Endodermal cell (in vitro differentiated cells): ENCODE measurements at regions not wholly inside any gene's neighbourhood (a gene's known extent, or its start where the extent isn't known, plus 50 kb on each side); places are given as distances from the start of the nearest gene placed in this dataset.
"Not testable (repeated sequence)": the region's sequence is repeated elsewhere in the genome, so short reads cannot be mapped to it uniquely, and the experiment has no call there.

Experiments
- DNase-seq: peaks from one replicate; pipeline ENCODE4 v3.0.0-alpha.2; 2017
- H3K27ac ChIP-seq: 2 replicates; pipeline ENCODE4 v1.5.1; 2013; ENCODE audit warnings: mild to moderate bottlenecking, low read depth, low read length, moderate library complexity
- H3K27me3 ChIP-seq: 2 replicates; pipeline ENCODE4 v1.6.1; 2013; ENCODE audit warnings: mild to moderate bottlenecking, low read length, moderate library complexity; ENCODE audit not compliant: insufficient read depth, control insufficient read depth, poor library complexity, severe bottlenecking
- H3K36me3 ChIP-seq: 2 replicates; pipeline ENCODE4 v1.7.0; 2013; ENCODE audit warnings: mild to moderate bottlenecking, low read length, moderate library complexity; ENCODE audit not compliant: control insufficient read depth, insufficient read depth
- H3K4me1 ChIP-seq: one replicate; pipeline ENCODE4 v1.7.0; 2013; ENCODE audit warnings: low read length; ENCODE audit not compliant: control insufficient read depth, insufficient read depth
- H3K4me3 ChIP-seq: 2 replicates; pipeline ENCODE4 v1.5.1; 2013; ENCODE audit warnings: mild to moderate bottlenecking, low read length, moderate library complexity
- H3K9ac ChIP-seq: 2 replicates; pipeline ENCODE4 v1.6.1; 2013; ENCODE audit warnings: mild to moderate bottlenecking, low read length, moderate library complexity; ENCODE audit not compliant: poor library complexity, severe bottlenecking; ENCODE audit errors: extremely low read depth
- H3K9me3 ChIP-seq: 2 replicates; pipeline ENCODE4 v1.6.1; 2013; ENCODE audit warnings: mild to moderate bottlenecking, low read length, moderate library complexity; ENCODE audit not compliant: control insufficient read depth
- H3K27ac Mint-ChIP-seq: 2 replicates; pipeline ENCODE4 v1.8.0; 2020; ENCODE audit warnings: mixed read lengths
- H3K27me3 Mint-ChIP-seq: 2 replicates; pipeline ENCODE4 v1.8.0; 2021; ENCODE audit warnings: mild to moderate bottlenecking, mixed read lengths; ENCODE audit not compliant: insufficient read depth
- H3K36me3 Mint-ChIP-seq: 2 replicates; pipeline ENCODE4 v1.8.0; 2020; ENCODE audit warnings: low read depth, mixed read lengths
- H3K4me1 Mint-ChIP-seq: 2 replicates; pipeline ENCODE4 v1.8.0; 2020; ENCODE audit warnings: mixed read lengths
- H3K4me3 Mint-ChIP-seq: 2 replicates; pipeline ENCODE4 v1.8.0; 2020; ENCODE audit warnings: mild to moderate bottlenecking, moderate library complexity, mixed read lengths
- H3K9me3 Mint-ChIP-seq: 2 replicates; pipeline ENCODE4 v1.8.0; 2020; ENCODE audit warnings: mild to moderate bottlenecking, mixed read lengths
- WGBS, 2 experiments: methylation state at CpG; one replicate each; pipeline versions ENCODE4 v1.1.5 to v1.1.7; 2013; ENCODE audit warnings: missing lambda C conversion rate in 2 of 2, mixed read lengths in 1 of 2; ENCODE audit not compliant: insufficient coverage in 1 of 2, insufficient read length in 1 of 2; 5-methylcytosine and 5-hydroxymethylcytosine counted together
- TF ChIP-seq, protein P1 (sequence below): fragments of 200-600 bp; sonication (generic); conservative IDR thresholded peaks from 2 replicates; pipeline ENCODE4 v1.5.0; 2021; ENCODE audit warnings: antibody characterized with exemption, mild to moderate bottlenecking

DNA sequence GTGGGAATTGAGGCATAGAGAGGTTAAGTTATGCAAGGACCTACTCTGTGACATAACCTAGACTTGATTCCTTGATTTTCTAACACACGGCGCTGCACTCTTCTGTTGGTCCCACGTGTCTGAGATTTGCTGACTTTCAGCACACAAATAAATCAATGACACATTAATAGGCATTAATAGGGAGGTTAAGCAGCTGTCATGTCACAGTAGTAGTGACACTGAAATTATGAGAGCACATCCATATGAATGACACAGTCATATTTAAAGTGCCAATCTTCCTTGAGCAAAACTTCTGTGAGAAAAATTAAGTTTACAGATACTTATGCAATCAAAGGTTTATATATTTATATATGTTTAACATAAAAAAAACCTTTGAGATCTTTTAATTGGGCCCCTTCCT, 805.4 kb upstream of the SORCS1 start:
- Histone ChIP-seq H3K27me3 (no peaks in the 10 kb centered on the region), H3K36me3 (no peaks in the 10 kb centered on the region), H3K27ac (no peak overlapping the region), H3K9ac (no peak overlapping the region), H3K9me3 (peaks cover 7% of the 10 kb centered on the region), H3K4me3 (no peak overlapping the region), H3K4me1 (peaks cover 7% of the 10 kb centered on the region)
- 95% methylated on average over 3 of the region's 3 CpGs; no CpG with 5 or more reads in 1 of the 2 experiments for WGBS, 2 experiments
- H3K27me3 Mint-ChIP-seq, result no peaks in the 10 kb centered on the region
- peaks cover 9% of the 10 kb centered on the region for H3K4me1 Mint-ChIP-seq
- TF ChIP-seq, protein P1, sequence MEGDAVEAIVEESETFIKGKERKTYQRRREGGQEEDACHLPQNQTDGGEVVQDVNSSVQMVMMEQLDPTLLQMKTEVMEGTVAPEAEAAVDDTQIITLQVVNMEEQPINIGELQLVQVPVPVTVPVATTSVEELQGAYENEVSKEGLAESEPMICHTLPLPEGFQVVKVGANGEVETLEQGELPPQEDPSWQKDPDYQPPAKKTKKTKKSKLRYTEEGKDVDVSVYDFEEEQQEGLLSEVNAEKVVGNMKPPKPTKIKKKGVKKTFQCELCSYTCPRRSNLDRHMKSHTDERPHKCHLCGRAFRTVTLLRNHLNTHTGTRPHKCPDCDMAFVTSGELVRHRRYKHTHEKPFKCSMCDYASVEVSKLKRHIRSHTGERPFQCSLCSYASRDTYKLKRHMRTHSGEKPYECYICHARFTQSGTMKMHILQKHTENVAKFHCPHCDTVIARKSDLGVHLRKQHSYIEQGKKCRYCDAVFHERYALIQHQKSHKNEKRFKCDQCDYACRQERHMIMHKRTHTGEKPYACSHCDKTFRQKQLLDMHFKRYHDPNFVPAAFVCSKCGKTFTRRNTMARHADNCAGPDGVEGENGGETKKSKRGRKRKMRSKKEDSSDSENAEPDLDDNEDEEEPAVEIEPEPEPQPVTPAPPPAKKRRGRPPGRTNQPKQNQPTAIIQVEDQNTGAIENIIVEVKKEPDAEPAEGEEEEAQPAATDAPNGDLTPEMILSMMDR, result no peak
- H3K9me3 Mint-ChIP-seq, result peaks cover 10% of the 10 kb centered on the region
- no peak for DNase-seq
- no peak overlapping the region for H3K4me3 Mint-ChIP-seq
- H3K27ac Mint-ChIP-seq, result no peak overlapping the region
- H3K36me3 Mint-ChIP-seq, result no peaks in the 10 kb centered on the region

DNA sequence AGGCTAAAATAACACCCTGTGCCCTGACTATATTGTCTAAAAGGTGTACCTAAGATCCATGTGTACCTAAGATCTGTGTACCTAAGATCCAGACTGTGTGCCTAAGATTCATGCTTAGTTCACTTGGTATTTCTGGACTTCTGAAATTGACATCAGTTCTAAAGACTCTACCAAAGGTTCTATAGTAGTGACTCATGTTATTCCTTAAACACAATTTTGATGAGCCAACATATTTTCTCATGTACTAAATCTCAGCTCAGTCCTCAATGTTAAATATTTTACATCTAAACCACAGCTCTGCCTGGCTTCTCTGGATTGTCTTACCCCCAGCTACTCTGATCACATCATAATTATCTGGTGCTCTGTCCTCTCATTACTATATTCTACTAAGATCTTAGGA, 802.3 kb upstream of the SORCS1 start:
- H3K4me3 ChIP-seq, result no peak overlapping the region
- no peak overlapping the region for H3K4me3 Mint-ChIP-seq
- no peak for DNase-seq
- H3K27ac ChIP-seq, result no peak overlapping the region
- H3K27me3 ChIP-seq, result no peaks in the 10 kb centered on the region
- H3K9ac ChIP-seq, result no peak overlapping the region
- no peaks in the 10 kb centered on the region for H3K9me3 ChIP-seq
- no peaks in the 10 kb centered on the region for H3K9me3 Mint-ChIP-seq
- peaks cover 21% of the 10 kb centered on the region for H3K4me1 Mint-ChIP-seq
- H3K36me3 Mint-ChIP-seq, result no peaks in the 10 kb centered on the region
- no peaks in the 10 kb centered on the region for H3K36me3 ChIP-seq
- peaks cover 7% of the 10 kb centered on the region for H3K4me1 ChIP-seq
- TF ChIP-seq, protein P1, result no peak
- no peak overlapping the region for H3K27ac Mint-ChIP-seq
- H3K27me3 Mint-ChIP-seq, result no peaks in the 10 kb centered on the region

DNA sequence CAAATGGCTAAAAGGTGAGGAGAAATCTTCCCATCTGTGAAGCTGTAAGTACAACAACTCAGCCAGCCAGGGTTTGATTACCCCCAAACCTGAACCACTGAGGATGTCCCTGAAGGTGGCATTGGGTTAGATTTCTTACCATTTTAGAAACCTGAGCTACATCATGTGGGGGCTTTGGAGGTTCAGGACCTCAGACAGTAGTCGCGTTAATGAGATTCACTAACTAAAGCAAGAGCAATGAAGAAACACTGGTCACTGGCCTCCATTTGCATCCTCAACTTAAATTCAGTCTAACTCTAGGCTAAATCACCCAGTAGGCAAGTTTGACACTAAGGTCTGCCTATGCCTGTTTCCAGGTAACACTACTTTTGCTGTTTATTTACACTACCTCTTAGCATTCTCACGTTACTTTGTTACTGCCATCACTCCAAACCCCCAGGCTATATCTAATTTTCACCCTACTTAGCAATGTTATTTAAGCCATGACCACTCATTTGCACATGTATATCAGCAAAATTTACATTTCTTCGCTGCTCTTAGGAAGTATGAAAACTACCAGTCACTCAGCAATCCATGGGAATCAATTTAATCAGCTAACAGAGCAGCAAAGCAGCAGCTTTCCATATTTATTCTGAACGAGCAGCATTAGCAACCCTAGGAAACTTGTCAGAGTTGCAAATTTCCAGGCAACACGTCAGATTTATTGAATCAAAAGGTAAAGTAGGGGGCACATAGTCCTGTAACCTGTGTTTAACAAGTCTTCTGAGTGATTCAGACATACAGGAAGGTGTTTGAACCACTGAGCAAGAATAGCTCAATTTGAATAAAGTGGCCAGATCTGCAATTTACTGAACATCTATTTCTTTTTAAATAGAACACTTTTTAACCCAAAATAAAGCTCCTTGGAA, 788.4 kb upstream of the SORCS1 start:
- TF ChIP-seq, protein P1, result no peak
- 38 to 57% methylated on average over 6 of the region's 6 CpGs for WGBS, 2 experiments
- Histone ChIP-seq H3K27ac (no peak overlapping the region), H3K36me3 (no peaks in the 10 kb centered on the region), H3K4me1 (peaks cover 4% of the 10 kb centered on the region), H3K27me3 (no peaks in the 10 kb centered on the region), H3K9me3 (peaks cover 17% of the 10 kb centered on the region), H3K9ac (no peak overlapping the region), H3K4me3 (peak overlapping the region; percentile 31)
- H3K36me3 Mint-ChIP-seq, result peaks cover 18% of the 10 kb centered on the region
- peak; percentile 53 for DNase-seq
- H3K4me1 Mint-ChIP-seq, result peaks cover 15% of the 10 kb centered on the region
- peaks cover 39% of the 10 kb centered on the region for H3K9me3 Mint-ChIP-seq
- no peaks in the 10 kb centered on the region for H3K27me3 Mint-ChIP-seq
- peak overlapping the region; percentile 69 for H3K27ac Mint-ChIP-seq
- H3K4me3 Mint-ChIP-seq, result no peak overlapping the region

DNA sequence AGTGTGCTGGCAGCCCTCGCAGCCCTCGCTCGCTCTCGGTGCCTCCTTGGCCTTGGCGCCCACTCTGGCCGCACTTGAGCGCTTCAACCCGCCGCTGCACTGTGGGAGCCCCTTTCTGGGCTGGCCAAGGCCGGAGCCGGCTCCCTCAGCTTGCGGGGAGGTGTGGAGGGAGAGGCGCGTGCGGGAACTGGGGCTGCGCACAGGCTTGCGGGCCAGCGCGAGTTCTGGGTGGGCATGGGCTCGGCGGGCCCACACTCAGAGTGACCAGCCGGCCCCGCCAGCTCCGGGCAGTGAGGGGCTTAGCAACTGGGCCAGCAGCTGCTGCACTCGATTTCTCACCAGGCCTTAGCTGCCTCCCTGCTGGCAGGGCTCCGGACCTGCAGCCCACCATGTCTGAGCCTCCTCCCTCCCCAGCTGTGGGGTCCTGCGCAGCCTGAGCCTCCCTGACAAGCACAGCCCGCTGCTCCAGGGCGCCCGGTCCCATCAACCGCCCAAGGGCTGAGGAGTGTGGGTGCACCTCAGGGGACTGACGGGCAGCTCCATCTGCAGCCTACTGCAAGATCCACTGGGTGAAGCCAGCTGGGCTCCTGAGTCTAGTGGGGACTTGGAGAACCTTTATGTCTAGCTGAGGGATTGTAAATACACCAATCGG, 786.0 kb upstream of the SORCS1 start:
- not testable (repeated sequence) for H3K27me3 Mint-ChIP-seq, H3K4me3 Mint-ChIP-seq, H3K27me3 ChIP-seq, H3K36me3 ChIP-seq, H3K9ac ChIP-seq, H3K4me3 ChIP-seq, H3K27ac Mint-ChIP-seq, H3K27ac ChIP-seq, DNase-seq, H3K4me1 ChIP-seq
- peaks cover 24% of the 10 kb centered on the region for H3K9me3 ChIP-seq
- WGBS, 2 experiments, result 97 to 98% methylated on average over 6 to 32 of the region's 33 CpGs
- H3K36me3 Mint-ChIP-seq, result peaks cover 18% of the 10 kb centered on the region
- peaks cover 38% of the 10 kb centered on the region for H3K9me3 Mint-ChIP-seq
- H3K4me1 Mint-ChIP-seq, result peaks cover 15% of the 10 kb centered on the region
